Breast epithelium (tissue), 4 donors: ENCODE measurements at regions not wholly inside any gene's neighbourhood (a gene's known extent, or its start where the extent isn't known, plus 50 kb on each side); places are given as distances from the start of the nearest gene placed in this dataset.

ENCODE experiments used
- DNase-seq, 2 donors: peaks; one replicate each; pipeline ENCODE4 v3.0.0-alpha.2; 2019; ENCODE audit warnings: low spot score in 2 of 2
- H3K27ac ChIP-seq, 2 donors: fragments of 200-600 bp; sonication (generic) in 1 of 2; one replicate each; pipeline ENCODE4 v1.5.1; 2016 to 2019; ENCODE audit warnings: mild to moderate bottlenecking in 1 of 2
- H3K27me3 ChIP-seq, 2 donors: fragments of 200-600 bp; sonication (generic) in 1 of 2; one replicate each; pipeline versions ENCODE4 v1.5.1 to v1.6.0; 2017 to 2019; ENCODE audit warnings: control low read depth in 1 of 2, mild to moderate bottlenecking in 1 of 2
- H3K36me3 ChIP-seq: fragments of 200-600 bp; one replicate; pipeline ENCODE4 v1.5.1; 2019
- H3K4me1 ChIP-seq, 2 donors: fragments of 200-600 bp; sonication (generic); one replicate each; pipeline ENCODE4 v1.5.1; 2016 to 2019; ENCODE audit warnings: control low read depth in 1 of 2
- H3K4me3 ChIP-seq, 3 donors: fragments of 200-600 bp; sonication (generic); 1 replicate in 2 of 3; 2 replicates in 1 of 3; pipeline ENCODE4 v1.5.1; 2016 to 2019; ENCODE audit warnings: mild to moderate bottlenecking in 3 of 3, moderate library complexity in 2 of 3
- H3K9me3 ChIP-seq, 2 donors: fragments of 200-600 bp; sonication (generic) in 1 of 2; one replicate each; pipeline ENCODE4 v1.5.1; 2016 to 2019; ENCODE audit warnings: control low read depth in 1 of 2
- POLR2A ChIP-seq: fragments of 450-650 bp; IDR thresholded peaks from one replicate; pipeline ENCODE4 v1.6.1; 2016; ENCODE audit warnings: antibody characterized with exemption, mild to moderate bottlenecking, moderate library complexity
- POLR2AphosphoS5 ChIP-seq, 3 donors: sonication (generic); formaldehyde crosslinking; IDR thresholded peaks; one replicate each; pipeline ENCODE4 v1.6.1; 2017; ENCODE audit warnings: antibody characterized with exemption in 3 of 3
- intact Hi-C: fragments of 100-400 bp; cut with DNase I; formaldehyde crosslinking; loops from one replicate; pipeline ENCODE4 v1.15.1; 2023; ENCODE audit warnings: low total_unique reads
- TF ChIP-seq, protein P1 (sequence below), 3 donors: fragments of 450-650 bp; IDR thresholded peaks; one replicate each; pipeline ENCODE4 v1.5.1; 2016 to 2017; ENCODE audit warnings: antibody characterized with exemption in 3 of 3, mild to moderate bottlenecking in 3 of 3, moderate library complexity in 3 of 3

DNA sequence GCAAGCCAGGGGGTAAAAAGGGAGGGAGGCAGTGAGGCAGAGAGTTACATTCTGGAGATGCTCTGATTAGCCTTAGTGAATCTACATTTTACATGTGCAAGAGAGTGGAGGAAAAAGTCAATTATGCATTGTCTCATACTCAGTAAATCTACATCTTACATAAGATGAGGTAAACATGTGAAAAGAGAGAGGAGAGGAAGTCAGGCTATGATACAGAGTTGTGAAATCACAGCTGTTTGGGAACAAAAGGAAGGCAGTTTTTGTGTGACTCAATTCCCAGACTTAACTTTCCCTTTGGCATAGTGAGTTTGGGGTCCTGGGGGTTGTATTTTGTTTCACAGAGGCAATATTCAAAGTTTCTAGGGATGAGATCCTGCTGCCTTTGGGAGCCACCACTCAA is 67.8 kb downstream of the GP2 start:
- TF ChIP-seq POLR2A = no peak
- TF ChIP-seq, protein P1, sequence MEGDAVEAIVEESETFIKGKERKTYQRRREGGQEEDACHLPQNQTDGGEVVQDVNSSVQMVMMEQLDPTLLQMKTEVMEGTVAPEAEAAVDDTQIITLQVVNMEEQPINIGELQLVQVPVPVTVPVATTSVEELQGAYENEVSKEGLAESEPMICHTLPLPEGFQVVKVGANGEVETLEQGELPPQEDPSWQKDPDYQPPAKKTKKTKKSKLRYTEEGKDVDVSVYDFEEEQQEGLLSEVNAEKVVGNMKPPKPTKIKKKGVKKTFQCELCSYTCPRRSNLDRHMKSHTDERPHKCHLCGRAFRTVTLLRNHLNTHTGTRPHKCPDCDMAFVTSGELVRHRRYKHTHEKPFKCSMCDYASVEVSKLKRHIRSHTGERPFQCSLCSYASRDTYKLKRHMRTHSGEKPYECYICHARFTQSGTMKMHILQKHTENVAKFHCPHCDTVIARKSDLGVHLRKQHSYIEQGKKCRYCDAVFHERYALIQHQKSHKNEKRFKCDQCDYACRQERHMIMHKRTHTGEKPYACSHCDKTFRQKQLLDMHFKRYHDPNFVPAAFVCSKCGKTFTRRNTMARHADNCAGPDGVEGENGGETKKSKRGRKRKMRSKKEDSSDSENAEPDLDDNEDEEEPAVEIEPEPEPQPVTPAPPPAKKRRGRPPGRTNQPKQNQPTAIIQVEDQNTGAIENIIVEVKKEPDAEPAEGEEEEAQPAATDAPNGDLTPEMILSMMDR (IDR thresholded peaks at IDR 0.05) = no peak
- no peak for TF ChIP-seq POLR2AphosphoS5 (IDR thresholded peaks at IDR 0.05)
- H3K9me3 ChIP-seq = no peaks in the 10 kb centered on the region
- H3K4me1 ChIP-seq = no peaks in the 10 kb centered on the region
- H3K27me3 ChIP-seq = no peaks in the 10 kb centered on the region
- no peak overlapping the region for H3K27ac ChIP-seq
- H3K36me3 ChIP-seq = no peaks in the 10 kb centered on the region
- H3K4me3 ChIP-seq = no peak overlapping the region
- intact Hi-C loops = no loop called here
- no peak for DNase-seq

DNA sequence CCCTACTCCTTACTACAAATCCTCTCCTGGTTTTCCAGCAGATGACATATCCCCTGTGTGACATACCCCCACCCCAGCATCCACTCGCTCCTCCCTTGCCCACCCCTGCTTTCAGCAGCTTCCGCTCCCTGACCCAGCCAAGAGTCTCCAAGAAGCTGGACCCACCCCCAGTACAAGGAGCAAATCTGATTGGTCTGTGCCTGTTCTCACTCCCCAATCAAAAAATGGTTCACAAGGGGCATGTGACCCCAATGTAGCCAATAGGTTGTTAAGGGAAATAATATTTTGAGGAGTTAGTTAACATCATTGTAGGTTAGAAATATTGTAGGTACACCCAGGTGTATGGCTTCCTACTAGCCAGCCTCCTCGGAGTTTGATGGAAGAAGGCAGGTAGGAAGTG is 70.1 kb downstream of the GP2 start:
- TF ChIP-seq, protein P1 (IDR thresholded peaks at IDR 0.05) = no peak
- TF ChIP-seq POLR2A = no peak
- Histone ChIP-seq H3K36me3 (no peaks in the 10 kb centered on the region), H3K4me3 (no peak overlapping the region), H3K27ac (no peak overlapping the region), H3K27me3 (no peaks in the 10 kb centered on the region), H3K4me1 (no peaks in the 10 kb centered on the region), H3K9me3 (no peaks in the 10 kb centered on the region)
- intact Hi-C loops = no loop called here
- no peak for DNase-seq

DNA sequence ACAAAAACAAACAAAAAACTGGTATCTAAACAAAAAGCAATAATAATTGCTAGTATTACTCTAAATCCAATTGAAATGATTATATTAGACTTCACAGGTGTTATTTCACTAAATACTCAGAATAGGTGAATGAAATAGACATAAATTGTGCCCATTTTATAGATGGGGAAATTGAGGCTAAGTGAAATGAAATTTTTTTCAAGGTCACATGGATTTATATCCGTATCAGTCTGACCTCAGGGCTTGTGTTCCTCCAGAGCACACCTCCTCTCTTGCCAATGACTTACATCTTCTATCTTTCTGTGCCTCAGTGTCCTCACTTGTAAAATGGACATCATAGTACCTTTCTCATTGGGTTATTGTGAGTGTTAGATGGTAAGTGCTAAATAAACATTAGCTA is 72.3 kb downstream of the GP2 start:
- TF ChIP-seq, protein P1 (IDR thresholded peaks at IDR 0.05) = no peak
- TF ChIP-seq POLR2A (no peak), POLR2AphosphoS5 (IDR thresholded peaks at IDR 0.05) (no peak)
- H3K27ac ChIP-seq = no peak overlapping the region
- H3K4me1 ChIP-seq = no peaks in the 10 kb centered on the region
- no peaks in the 10 kb centered on the region for H3K9me3 ChIP-seq
- no peak for DNase-seq
- H3K27me3 ChIP-seq = no peaks in the 10 kb centered on the region
- H3K4me3 ChIP-seq = no peak overlapping the region
- no peaks in the 10 kb centered on the region for H3K36me3 ChIP-seq
- intact Hi-C loops = no loop called here

DNA sequence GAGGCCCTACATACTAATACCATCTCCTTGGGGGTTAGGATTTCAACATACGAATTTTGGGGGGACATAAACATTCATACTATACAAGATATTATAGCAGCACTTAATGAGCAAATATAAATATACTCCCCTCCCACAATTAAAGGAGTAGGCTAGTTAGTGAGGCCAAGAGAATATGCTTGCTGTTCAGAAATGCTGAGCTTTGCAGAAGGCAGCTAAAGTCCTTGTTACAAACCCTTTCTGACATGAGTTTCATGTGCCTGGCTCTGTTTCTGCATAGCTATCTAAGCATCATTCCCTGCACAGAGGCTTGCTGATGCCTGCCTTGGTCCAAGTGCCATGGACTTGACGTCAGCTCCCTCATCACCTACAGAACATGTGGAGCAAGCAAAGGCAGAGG is 73.5 kb downstream of the GP2 start:
- H3K4me3 ChIP-seq = no peak overlapping the region
- TF ChIP-seq POLR2A (no peak), POLR2AphosphoS5 (IDR thresholded peaks at IDR 0.05) (no peak)
- TF ChIP-seq, protein P1 (IDR thresholded peaks at IDR 0.05) = no peak
- DNase-seq = no peak
- no peaks in the 10 kb centered on the region for H3K36me3 ChIP-seq
- intact Hi-C loops = no loop called here
- no peaks in the 10 kb centered on the region for H3K9me3 ChIP-seq
- H3K27me3 ChIP-seq = no peaks in the 10 kb centered on the region
- no peak overlapping the region for H3K27ac ChIP-seq
- no peaks in the 10 kb centered on the region for H3K4me1 ChIP-seq

DNA sequence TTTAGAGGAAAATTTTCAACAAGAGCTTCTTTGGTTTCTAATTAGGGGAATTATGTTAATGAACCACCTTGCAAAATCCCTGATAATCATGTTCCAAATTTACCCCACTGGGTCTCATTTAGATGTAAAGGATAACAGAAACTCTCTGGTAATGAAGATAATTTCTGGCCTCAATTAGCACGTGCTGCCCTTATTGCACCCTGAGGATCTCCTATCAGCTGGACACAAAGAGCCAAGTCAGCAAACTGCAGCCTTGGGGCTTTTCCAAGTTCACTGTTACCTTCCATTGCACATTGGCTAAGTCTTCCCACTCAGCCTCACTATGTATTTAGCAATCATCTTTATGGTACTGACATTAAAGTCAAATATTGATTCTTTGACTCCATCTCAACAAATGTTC is 78.1 kb downstream of the GP2 start:
- no peaks in the 10 kb centered on the region for H3K27me3 ChIP-seq
- H3K4me3 ChIP-seq = no peak overlapping the region
- H3K36me3 ChIP-seq = no peaks in the 10 kb centered on the region
- intact Hi-C loops = no loop called here
- no peaks in the 10 kb centered on the region for H3K4me1 ChIP-seq
- no peak for DNase-seq
- no peaks in the 10 kb centered on the region for H3K9me3 ChIP-seq
- H3K27ac ChIP-seq = no peak overlapping the region
- TF ChIP-seq, protein P1 (IDR thresholded peaks at IDR 0.05) = no peak
- TF ChIP-seq POLR2AphosphoS5 (IDR thresholded peaks at IDR 0.05) (no peak), POLR2A (no peak)
